ENCODE measurements at regions not wholly inside any gene's neighbourhood (a gene's known extent, or its start where the extent isn't known, plus 50 kb on each side); places are given as distances from the start of the nearest gene placed in this dataset.

- TF ChIP-seq RBFOX2 (IDR thresholded peaks at IDR 0.05; ENCODE audit: low read depth, low read length) (no peak), ETS2 (tag; IDR thresholded peaks at IDR 0.05; ENCODE audit: borderline replicate concordance, poor library complexity, severe bottlenecking) (no peak), SIX5 (IDR thresholded peaks at IDR 0.05; ENCODE audit: borderline replicate concordance in 1 of 2, insufficient read depth in 1 of 2, low read depth in 1 of 2, low read length in 2 of 2) (no peak), CBFA2T3 (IDR thresholded peaks at IDR 0.05) (no peak), ZNF124 (CRISPR knock-in tag; IDR thresholded peaks at IDR 0.05) (no peak), EZH2 (IDR thresholded peaks at IDR 0.05; ENCODE audit: borderline replicate concordance, low read depth, low read length) (no peak), SRSF7 (optimal IDR thresholded peaks at IDR 0.05; ENCODE audit: low read depth, low read length) (no peak), EP300 (IDR thresholded peaks at IDR 0.05; ENCODE audit: low read length) (no peak)
- TF ChIP-seq, protein P1, sequence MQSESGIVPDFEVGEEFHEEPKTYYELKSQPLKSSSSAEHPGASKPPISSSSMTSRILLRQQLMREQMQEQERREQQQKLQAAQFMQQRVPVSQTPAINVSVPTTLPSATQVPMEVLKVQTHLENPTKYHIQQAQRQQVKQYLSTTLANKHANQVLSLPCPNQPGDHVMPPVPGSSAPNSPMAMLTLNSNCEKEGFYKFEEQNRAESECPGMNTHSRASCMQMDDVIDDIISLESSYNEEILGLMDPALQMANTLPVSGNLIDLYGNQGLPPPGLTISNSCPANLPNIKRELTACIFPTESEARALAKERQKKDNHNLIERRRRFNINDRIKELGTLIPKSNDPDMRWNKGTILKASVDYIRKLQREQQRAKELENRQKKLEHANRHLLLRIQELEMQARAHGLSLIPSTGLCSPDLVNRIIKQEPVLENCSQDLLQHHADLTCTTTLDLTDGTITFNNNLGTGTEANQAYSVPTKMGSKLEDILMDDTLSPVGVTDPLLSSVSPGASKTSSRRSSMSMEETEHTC (IDR thresholded peaks at IDR 0.05), result no peak
Observed at GRCh38 chr15:93719921-93720351, 511.4 kb upstream of the MCTP2 start (continued).

DNA sequence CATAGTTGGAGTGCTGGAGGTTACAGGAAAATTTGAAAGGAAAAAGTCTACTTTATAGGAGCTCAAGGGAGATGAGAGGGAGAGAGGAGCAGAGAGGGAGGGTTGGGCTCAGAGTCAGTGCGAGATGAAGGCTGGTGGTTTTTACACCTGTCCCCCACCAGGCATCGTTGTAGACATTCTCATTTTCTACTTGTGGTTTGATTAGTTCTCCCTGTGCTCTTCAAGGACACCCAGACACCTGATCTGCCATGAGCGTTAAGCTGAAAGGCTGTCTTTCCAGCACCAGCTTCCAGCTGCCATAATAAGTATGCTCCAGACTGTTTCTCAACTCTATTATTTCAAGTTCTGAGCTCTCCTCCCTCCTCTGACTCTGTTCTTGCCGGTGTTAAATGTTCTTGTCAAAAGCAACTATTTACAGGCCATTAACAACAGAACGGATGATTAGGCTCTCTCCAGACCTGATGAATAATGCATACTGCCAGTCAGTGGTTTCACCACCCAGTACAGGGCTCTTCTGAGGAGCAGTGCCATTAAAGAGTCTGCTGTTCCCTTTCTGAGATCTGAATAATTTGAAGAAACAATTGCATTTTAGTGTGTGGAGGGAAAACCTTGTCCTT, 514.6 kb upstream of the MCTP2 start:
- ChIA-PET POLR2A (no interaction called here), CTCF (ENCODE audit: low intra/inter-chr PET ratio) (no interaction called here)
- no peaks in the 10 kb centered on the region for H3K9me1 ChIP-seq (ENCODE audit: control insufficient read depth, insufficient read depth, low read length)
- no peak overlapping the region for H3K4me3 ChIP-seq
- H4K20me1 ChIP-seq (replicated peaks; ENCODE audit: control insufficient read depth, insufficient read depth, low read length), result no peaks in the 10 kb centered on the region
- no peak overlapping the region for H3K27ac ChIP-seq (ENCODE audit: extremely low read depth, low read depth, low read length)
- H3K79me2 ChIP-seq (ENCODE audit: control insufficient read depth, insufficient read depth, low read length), result no peaks in the 10 kb centered on the region
- no peak overlapping the region for H2AFZ ChIP-seq (ENCODE audit: low read depth, low read length)
- BruUV-seq (replicated peaks), result no TSS peak
- intact Hi-C loops (cut with micrococcal nuclease), result no loop called here
- 0% methylated on average over 5 of the region's 5 CpGs for WGBS (ENCODE audit: insufficient coverage, low coverage, missing lambda C conversion rate)
- DNase-seq (ENCODE audit: extremely low read depth in 1 of 4, low spot score in 3 of 4), result no peak
- no peaks in the 10 kb centered on the region for H3K27me3 ChIP-seq (ENCODE audit: control insufficient read depth in 2 of 2, insufficient read depth in 2 of 2, low read length in 2 of 2)
- no peak for FAIRE-seq
- no peak overlapping the region for H3K4me2 ChIP-seq (ENCODE audit: insufficient read depth, low read length)
- H3K36me3 ChIP-seq (ENCODE audit: control insufficient read depth, insufficient read depth, low read length), result no peaks in the 10 kb centered on the region
- in situ Hi-C loops (cut with MboI), result no loop called here
- no peaks in the 10 kb centered on the region for H3K9me3 ChIP-seq (replicated peaks; ENCODE audit: control insufficient read depth, insufficient read depth, low read depth, low read length)
- no peak for ATAC-seq
- no peaks in the 10 kb centered on the region for H3K4me1 ChIP-seq (replicated peaks in 1 of 2; ENCODE audit: control insufficient read depth in 2 of 2, insufficient read depth in 2 of 2, low read length in 2 of 2)
- H3K9ac ChIP-seq (ENCODE audit: insufficient read depth in 1 of 2, low read depth in 2 of 2, low read length in 2 of 2), result no peak overlapping the region
- TF ChIP-seq POLR2AphosphoS2 (IDR thresholded peaks at IDR 0.05; ENCODE audit: low read length) (no peak), MNT (conservative IDR thresholded peaks at IDR 0.05) (no peak), CBX2 (IDR thresholded peaks at IDR 0.05; ENCODE audit: insufficient read depth, low read length, poor library complexity, severe bottlenecking) (no peak), PHTF2 (CRISPR knock-in tag; IDR thresholded peaks at IDR 0.05) (no peak), ZNF3 (CRISPR knock-in tag; IDR thresholded peaks at IDR 0.05) (no peak), ZNF146 (CRISPR knock-in tag; IDR thresholded peaks at IDR 0.05; ENCODE audit: unreplicated experiment) (no peak), NELFE (IDR thresholded peaks at IDR 0.05; ENCODE audit: insufficient read depth, insufficient read length) (no peak)

Measured in K562 (cell line).